NT2/D1 (cell line): ENCODE measurements at regions not wholly inside any gene's neighbourhood (a gene's known extent, or its start where the extent isn't known, plus 50 kb on each side); places are given as distances from the start of the nearest gene placed in this dataset.

Experiments
- SUZ12 ChIP-seq: IDR thresholded peaks from 2 replicates; pipeline ENCODE4 v1.6.1; 2011; ENCODE audit not compliant: insufficient read length, insufficient read depth; ENCODE audit errors: extremely low read depth
- ZNF274 ChIP-seq: IDR thresholded peaks from 2 replicates; pipeline ENCODE4 v1.6.1; 2011; ENCODE audit warnings: mild to moderate bottlenecking, low read depth, low read length

DNA sequence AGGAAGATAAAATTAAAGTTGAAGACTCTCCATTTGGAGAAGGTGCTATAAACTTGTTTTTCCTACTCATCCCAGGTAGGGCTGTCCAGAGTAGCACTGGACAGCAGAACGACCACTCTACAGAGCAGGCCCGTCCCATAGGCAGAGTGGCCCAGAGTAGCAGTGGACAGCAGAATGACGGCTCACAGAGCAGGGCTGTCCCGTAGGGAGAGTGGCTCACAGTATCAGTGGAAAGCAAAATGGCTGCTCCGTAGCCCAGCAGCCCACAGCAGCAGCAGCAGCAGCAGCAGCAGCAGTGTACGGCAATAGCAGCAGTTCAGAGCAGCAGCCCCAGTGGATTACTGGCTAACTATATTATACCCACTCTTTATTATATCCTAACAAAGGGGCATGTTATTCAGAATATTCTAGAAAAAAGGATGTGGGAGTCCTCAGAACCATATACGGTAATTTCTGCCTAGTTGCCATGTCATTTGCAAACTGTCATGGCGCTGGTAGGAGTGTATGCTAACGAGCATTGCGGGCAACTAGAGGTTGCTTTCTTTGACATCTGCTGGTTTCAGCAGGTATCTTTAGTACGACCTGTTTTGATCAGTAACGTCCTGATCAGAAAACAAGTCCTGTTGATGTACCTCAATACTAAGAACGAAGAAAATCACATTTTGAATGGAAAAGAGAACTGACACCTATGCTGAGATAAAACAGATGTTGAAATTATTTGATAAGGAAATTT, 567.3 kb downstream of the SLC16A7 start:
- TF ChIP-seq ZNF274 (no peak), SUZ12 (no peak)
